ENCODE measurements at regions not wholly inside any gene's neighbourhood (a gene's known extent, or its start where the extent isn't known, plus 50 kb on each side); places are given as distances from the start of the nearest gene placed in this dataset.

DNA sequence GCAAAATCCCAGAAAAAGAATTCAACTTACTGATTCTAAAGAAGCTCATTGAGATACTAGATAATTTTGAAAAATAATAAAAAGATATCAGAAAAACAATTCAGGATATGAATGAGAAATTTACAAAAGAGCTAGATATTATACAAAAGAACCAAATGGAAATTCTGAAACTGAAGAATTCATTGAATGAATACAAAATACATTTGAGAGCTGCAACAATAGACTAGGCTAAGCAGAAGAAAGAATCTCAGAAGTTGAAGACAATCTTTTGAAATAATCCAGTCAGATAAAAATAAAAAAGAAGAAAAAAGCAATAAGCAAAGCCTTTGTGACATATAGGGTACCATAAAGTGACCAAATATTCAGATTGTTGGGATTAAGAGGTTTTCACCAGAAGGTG is 206.0 kb downstream of the CD109 start:
- TF ChIP-seq, protein P1, sequence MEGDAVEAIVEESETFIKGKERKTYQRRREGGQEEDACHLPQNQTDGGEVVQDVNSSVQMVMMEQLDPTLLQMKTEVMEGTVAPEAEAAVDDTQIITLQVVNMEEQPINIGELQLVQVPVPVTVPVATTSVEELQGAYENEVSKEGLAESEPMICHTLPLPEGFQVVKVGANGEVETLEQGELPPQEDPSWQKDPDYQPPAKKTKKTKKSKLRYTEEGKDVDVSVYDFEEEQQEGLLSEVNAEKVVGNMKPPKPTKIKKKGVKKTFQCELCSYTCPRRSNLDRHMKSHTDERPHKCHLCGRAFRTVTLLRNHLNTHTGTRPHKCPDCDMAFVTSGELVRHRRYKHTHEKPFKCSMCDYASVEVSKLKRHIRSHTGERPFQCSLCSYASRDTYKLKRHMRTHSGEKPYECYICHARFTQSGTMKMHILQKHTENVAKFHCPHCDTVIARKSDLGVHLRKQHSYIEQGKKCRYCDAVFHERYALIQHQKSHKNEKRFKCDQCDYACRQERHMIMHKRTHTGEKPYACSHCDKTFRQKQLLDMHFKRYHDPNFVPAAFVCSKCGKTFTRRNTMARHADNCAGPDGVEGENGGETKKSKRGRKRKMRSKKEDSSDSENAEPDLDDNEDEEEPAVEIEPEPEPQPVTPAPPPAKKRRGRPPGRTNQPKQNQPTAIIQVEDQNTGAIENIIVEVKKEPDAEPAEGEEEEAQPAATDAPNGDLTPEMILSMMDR (conservative IDR thresholded peaks at IDR 0.05) = no peak
- no peak for TF ChIP-seq ZFX (IDR thresholded peaks at IDR 0.05)
- no peak overlapping the region for H3K27ac ChIP-seq

DNA sequence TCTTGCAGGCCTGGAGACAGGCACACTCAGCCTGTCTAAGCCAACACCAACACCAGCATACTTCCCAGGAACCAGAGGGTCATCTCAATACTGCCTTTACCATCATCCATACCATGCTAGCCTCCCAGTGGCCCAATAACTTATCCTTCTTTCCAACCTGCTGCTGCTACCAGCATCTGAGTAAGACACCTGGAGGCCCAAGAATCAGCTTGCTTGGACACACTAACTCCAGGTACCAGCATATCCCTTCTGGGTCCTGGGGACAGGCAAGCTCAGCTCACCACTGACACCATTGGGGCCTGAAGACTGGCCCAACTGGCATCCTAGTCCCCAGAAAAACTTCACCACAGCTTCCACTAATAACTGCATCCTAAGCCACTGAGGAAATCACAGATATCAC is 205.3 kb downstream of the CD109 start:
- H3K27ac ChIP-seq = no peak overlapping the region
- TF ChIP-seq, protein P1 (conservative IDR thresholded peaks at IDR 0.05) = no peak
- no peak for TF ChIP-seq ZFX (IDR thresholded peaks at IDR 0.05)

DNA sequence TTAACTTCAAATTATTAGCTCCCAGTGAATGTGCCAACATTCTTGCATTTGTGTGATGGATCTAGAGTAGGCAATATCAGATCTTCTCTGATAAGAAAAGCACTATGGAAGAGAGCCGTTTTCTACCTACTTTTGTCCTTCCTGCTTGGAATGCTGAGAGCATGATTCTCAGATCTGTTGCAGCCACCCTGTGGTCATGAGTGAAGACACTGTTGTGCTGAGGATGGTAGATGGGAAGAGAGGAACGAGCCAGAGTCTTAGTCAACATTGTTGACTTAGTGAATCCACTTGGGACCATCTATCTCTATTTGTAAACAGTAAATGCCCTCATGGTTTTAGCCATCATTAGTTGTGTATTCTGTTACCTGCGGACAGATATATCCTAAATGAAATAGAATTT is 202.6 kb downstream of the CD109 start:
- no peak overlapping the region for H3K27ac ChIP-seq
- TF ChIP-seq, protein P1 (conservative IDR thresholded peaks at IDR 0.05) = peak; percentile 16; the same call in 1 of the 2 replicates
- no peak for TF ChIP-seq ZFX (IDR thresholded peaks at IDR 0.05)

DNA sequence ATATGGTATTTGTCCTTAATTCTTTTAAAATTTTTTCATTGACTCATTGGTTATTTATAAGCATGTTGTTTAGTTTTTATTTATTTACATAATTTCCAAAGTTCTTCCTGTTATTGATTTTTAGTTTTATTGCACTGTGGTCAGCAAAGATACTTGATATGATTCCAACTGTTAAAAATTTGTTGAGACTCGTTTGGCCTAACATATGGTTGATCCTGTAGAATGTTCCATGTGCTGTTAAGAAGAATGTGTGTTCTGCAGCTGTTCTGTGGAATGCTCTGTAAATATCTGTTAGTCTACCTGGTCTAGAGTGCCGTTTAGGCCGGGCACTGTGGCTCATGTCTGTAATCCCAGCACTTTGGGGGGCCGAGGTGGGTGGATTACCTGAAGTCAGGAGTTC is 197.7 kb downstream of the CD109 start:
- TF ChIP-seq, protein P1 (conservative IDR thresholded peaks at IDR 0.05) = no peak
- TF ChIP-seq ZFX (IDR thresholded peaks at IDR 0.05) = no peak
- H3K27ac ChIP-seq = peak overlapping the region; percentile 45

- TF ChIP-seq ZFX (IDR thresholded peaks at IDR 0.05) = no peak
- TF ChIP-seq, protein P1 (conservative IDR thresholded peaks at IDR 0.05) = no peak
- H3K27ac ChIP-seq = no peak overlapping the region
Observed at GRCh38 chr6:73888050-73888449, 192.0 kb downstream of the CD109 start.

GRCh38 chr6:73885393-73885792 is 189.4 kb downstream of the CD109 start:
- TF ChIP-seq, protein P1 (conservative IDR thresholded peaks at IDR 0.05) = no peak
- TF ChIP-seq ZFX (IDR thresholded peaks at IDR 0.05) = no peak
- H3K27ac ChIP-seq = no peak overlapping the region; the same call in 1 of the 2 replicates

- TF ChIP-seq ZFX (IDR thresholded peaks at IDR 0.05) = no peak
- TF ChIP-seq, protein P1 (conservative IDR thresholded peaks at IDR 0.05) = no peak
- no peak overlapping the region; the same call in 1 of the 2 replicates for H3K27ac ChIP-seq
Observed at GRCh38 chr6:73884540-73884939, 188.5 kb downstream of the CD109 start.
